Subcutaneous abdominal adipose tissue (tissue), 5 donors: ENCODE measurements at regions not wholly inside any gene's neighbourhood (a gene's known extent, or its start where the extent isn't known, plus 50 kb on each side); places are given as distances from the start of the nearest gene placed in this dataset.

Experiments
- H3K27ac ChIP-seq: one replicate; pipeline ENCODE4 v1.7.0; 2013; ENCODE audit warnings: low read depth, mild to moderate bottlenecking, inconsistent platforms, low read length, moderate library complexity
- H3K27me3 ChIP-seq, 5 donors: one replicate each; pipeline ENCODE4 v1.7.0; 2013; ENCODE audit warnings: low read length in 5 of 5, inconsistent platforms in 1 of 5; ENCODE audit not compliant: control insufficient read depth in 5 of 5, insufficient read depth in 4 of 5
- H3K36me3 ChIP-seq, 5 donors: one replicate each; pipeline ENCODE4 v1.7.0; 2013; ENCODE audit warnings: low read length in 5 of 5; ENCODE audit not compliant: control insufficient read depth in 5 of 5, insufficient read depth in 5 of 5
- H3K4me1 ChIP-seq, 5 donors: one replicate each; pipeline ENCODE4 v1.7.0; 2013; ENCODE audit warnings: low read length in 5 of 5, mild to moderate bottlenecking in 3 of 5, moderate library complexity in 1 of 5; ENCODE audit not compliant: control insufficient read depth in 5 of 5, insufficient read depth in 5 of 5
- H3K4me3 ChIP-seq, 5 donors: one replicate each; pipeline ENCODE4 v1.7.0; 2013; ENCODE audit warnings: low read length in 5 of 5, low read depth in 1 of 5
- H3K9ac ChIP-seq, 5 donors: one replicate each; pipeline ENCODE4 v1.7.0; 2013; ENCODE audit warnings: low read length in 5 of 5, mild to moderate bottlenecking in 4 of 5, moderate library complexity in 3 of 5
- H3K9me3 ChIP-seq, 5 donors: one replicate each; pipeline ENCODE4 v1.7.0; 2013; ENCODE audit warnings: low read length in 5 of 5; ENCODE audit not compliant: control insufficient read depth in 5 of 5
- donor health status: healthy.
- donor health status: healthy.
- donor health status: healthy.
- donor health status: healthy.
- donor health status: healthy.

DNA sequence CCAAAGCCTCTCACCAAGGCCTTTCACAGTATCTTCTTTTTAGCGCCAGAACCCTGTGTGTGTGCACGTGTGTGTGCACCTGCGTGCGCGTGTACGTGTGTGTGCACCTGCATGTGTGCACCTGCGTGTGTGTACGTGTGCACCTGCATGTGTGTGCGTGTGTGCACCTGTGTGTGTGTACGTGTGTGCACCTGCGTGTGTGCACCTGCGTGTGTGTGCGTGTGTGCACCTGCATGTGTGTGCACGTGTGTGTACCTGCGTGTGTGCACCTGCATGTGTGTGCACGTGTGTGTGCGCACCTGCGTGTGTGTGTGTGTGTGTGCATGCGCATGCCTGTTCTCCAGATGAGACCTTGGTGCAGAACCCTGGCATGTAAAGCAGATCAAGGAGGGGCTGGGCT is 131.4 kb upstream of the HDAC4 start:
- Histone ChIP-seq H3K9ac (no peak overlapping the region), H3K27ac (no peak overlapping the region), H3K36me3 (no peaks in the 10 kb centered on the region), H3K27me3 (peaks cover 0 to 16% (median 10%) of the 10 kb centered on the region in 5 donors), H3K4me1 (peaks cover 0 to 20% (median 9%) of the 10 kb centered on the region in 5 donors), H3K4me3 (no peak overlapping the region), H3K9me3 (peaks cover 4 to 26% (median 16%) of the 10 kb centered on the region in 5 donors)

DNA sequence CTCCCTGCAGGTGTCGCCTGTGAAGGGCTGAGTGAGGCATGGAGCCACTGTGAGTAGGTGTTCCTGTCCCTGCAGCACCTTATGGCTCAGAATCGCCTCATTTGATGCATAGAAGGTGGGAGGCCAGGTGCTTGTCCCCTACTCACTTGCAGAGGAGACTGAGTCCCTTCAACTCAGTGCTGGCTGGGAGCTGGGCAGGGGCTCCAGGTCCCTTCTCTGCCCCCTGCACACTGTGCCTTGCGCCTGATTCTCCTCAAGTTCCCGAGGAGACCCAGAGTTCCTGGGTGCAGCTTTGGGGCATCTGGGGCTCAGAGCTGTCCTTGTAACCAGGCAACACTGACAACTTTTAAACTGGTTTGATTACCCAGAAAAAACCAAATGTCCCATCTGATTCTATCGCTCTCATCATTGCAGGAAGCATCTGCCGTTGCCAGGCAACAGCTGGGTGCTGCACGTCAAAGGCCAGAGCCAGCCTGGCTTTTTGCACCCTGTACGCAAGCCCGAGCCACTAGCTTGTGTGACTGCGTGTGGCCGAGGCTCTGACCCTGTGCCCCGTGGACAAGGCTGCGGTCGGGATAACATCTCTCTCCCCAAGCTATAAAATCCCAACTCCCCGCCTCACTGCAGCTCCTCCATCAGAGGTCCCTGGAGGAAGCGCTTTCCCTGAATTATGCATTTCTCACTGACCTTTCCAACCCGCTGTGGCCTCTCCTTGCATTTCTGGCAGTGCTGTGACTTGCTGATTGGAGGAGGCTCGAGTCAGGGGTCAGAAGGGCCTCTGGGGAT is 130.8 kb upstream of the HDAC4 start:
- no peak overlapping the region for H3K4me3 ChIP-seq
- peaks cover 4 to 26% (median 16%) of the 10 kb centered on the region in 5 donors for H3K9me3 ChIP-seq
- peaks cover 0 to 16% (median 10%) of the 10 kb centered on the region in 5 donors for H3K27me3 ChIP-seq
- no peak overlapping the region for H3K9ac ChIP-seq
- peaks cover 0 to 20% (median 9%) of the 10 kb centered on the region in 5 donors for H3K4me1 ChIP-seq
- H3K36me3 ChIP-seq: no peaks in the 10 kb centered on the region
- no peak overlapping the region for H3K27ac ChIP-seq

DNA sequence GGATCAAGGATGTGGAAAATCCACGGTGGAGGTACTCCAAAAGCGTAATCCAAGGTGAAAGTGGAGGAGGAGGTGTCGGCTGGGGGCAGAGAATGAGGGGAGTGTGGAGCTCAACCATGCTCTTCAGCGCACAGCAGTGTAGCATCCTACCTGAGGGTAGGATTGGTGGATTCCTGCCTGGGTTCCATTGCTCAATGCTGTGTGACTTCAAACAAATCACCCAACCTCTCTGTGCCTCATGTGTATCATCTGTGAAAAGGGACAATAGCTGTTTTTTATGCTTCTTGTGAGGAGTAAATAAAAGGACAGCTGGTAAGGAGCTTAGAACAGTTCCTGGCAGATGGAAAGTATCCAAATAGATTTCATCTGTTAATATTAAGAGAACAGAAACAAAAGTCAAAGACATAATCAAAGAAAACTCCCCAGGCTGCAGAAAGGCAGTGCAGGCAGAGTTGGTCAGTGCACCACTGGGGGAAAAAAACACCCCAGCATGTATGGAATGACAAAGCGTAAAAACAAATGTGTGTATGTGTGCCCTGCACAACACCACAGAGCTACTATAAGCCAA is 130.0 kb upstream of the HDAC4 start:
- peaks cover 4 to 26% (median 16%) of the 10 kb centered on the region in 5 donors for H3K9me3 ChIP-seq
- H3K4me3 ChIP-seq: no peak overlapping the region
- peaks cover 0 to 20% (median 10%) of the 10 kb centered on the region in 5 donors for H3K27me3 ChIP-seq
- peaks cover 0 to 20% (median 9%) of the 10 kb centered on the region in 5 donors for H3K4me1 ChIP-seq
- H3K36me3 ChIP-seq: no peaks in the 10 kb centered on the region
- no peak overlapping the region for H3K9ac ChIP-seq
- no peak overlapping the region for H3K27ac ChIP-seq

DNA sequence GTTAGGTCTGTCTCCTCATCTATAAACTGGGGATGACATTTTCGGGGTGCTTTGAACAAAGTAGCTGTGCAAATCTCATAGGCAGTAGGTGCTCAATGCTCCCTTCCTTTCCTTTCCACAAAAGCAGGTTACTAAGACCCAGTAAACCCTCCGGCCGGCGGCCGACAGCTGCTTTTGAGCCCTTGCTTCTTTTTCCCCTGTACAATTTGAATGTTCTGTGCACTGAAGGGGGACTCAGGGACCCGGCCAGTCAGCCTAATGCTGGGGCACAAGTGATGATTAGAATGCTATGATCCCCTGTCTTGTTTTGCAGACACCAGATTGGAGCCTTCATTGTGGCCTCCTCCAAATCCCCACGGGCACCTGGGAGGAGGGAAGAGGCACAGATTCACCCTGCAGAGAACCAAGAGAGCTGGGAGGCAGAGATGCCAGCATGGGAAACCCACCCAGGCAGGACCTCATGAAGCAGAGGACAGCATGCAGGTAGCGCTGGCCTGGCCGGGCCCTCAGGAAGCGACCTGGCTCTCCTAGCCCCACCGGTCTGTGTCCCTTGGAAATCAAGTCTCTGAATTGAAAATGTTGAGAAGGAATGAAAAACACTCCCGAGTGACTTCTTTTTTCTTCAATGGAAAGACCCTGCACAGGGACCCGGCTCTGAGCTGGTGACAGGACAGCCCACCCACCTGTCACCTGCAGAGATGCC is 128.6 kb upstream of the HDAC4 start:
- no peak overlapping the region for H3K27ac ChIP-seq
- H3K4me1 ChIP-seq: peaks cover 0 to 20% (median 9%) of the 10 kb centered on the region in 5 donors
- H3K9me3 ChIP-seq: peaks cover 4 to 19% (median 10%) of the 10 kb centered on the region in 5 donors
- H3K27me3 ChIP-seq: peaks cover 0 to 20% (median 10%) of the 10 kb centered on the region in 5 donors
- H3K4me3 ChIP-seq: no peak overlapping the region
- H3K9ac ChIP-seq: no peak overlapping the region
- no peaks in the 10 kb centered on the region for H3K36me3 ChIP-seq

DNA sequence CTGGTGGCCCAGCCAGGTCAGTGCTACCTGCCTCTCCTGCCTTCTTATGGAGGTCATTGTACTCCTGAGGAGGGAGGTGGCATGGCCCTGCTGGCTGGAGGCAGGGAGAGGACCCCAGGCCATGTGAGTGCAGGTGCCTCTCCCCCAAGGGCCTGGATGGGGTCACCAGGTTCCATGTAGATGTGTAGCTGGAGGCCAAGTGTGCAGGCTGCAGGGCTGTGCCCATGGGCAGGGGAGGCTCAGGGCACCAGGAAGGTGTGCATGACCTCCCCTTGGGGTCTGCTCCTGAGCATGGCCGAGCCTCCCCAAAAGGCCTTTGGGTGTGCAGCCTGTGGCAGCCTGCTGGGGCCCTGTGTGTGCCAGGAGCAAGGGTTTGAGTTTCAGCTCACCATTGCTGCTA is 128.1 kb upstream of the HDAC4 start:
- H3K27ac ChIP-seq: no peak overlapping the region
- no peak overlapping the region for H3K4me3 ChIP-seq
- no peak overlapping the region for H3K9ac ChIP-seq
- no peaks in the 10 kb centered on the region for H3K36me3 ChIP-seq
- peaks cover 4 to 19% (median 9%) of the 10 kb centered on the region in 5 donors for H3K9me3 ChIP-seq
- H3K27me3 ChIP-seq: peaks cover 0 to 20% (median 10%) of the 10 kb centered on the region in 5 donors
- peaks cover 0 to 20% (median 9%) of the 10 kb centered on the region in 5 donors for H3K4me1 ChIP-seq

DNA sequence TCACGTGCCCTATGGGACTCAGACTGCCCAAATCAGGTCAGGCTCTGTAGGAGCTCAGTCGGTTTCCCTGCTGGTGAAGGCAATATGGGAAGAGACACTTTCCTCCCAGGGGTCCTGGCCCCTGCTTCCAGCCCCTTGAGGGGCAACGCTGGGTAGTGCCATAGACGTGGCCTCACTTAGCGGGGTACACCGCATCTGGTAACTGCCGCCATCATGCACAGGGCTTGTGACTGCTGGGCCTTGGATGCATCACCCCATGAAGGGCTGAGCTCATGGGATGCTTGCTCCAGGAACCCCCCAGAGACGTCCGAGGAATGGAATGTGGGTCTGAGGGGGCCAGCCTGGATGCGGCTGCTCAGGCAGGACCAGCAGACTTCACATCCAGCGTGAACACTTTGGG is 127.3 kb upstream of the HDAC4 start:
- no peak overlapping the region for H3K9ac ChIP-seq
- peaks cover 0 to 14% (median 5%) of the 10 kb centered on the region in 5 donors for H3K4me1 ChIP-seq
- H3K9me3 ChIP-seq: peaks cover 4 to 19% (median 9%) of the 10 kb centered on the region in 5 donors
- no peaks in the 10 kb centered on the region for H3K36me3 ChIP-seq
- H3K27ac ChIP-seq: no peak overlapping the region
- H3K4me3 ChIP-seq: no peak overlapping the region
- H3K27me3 ChIP-seq: peaks cover 0 to 17% (median 10%) of the 10 kb centered on the region in 5 donors

DNA sequence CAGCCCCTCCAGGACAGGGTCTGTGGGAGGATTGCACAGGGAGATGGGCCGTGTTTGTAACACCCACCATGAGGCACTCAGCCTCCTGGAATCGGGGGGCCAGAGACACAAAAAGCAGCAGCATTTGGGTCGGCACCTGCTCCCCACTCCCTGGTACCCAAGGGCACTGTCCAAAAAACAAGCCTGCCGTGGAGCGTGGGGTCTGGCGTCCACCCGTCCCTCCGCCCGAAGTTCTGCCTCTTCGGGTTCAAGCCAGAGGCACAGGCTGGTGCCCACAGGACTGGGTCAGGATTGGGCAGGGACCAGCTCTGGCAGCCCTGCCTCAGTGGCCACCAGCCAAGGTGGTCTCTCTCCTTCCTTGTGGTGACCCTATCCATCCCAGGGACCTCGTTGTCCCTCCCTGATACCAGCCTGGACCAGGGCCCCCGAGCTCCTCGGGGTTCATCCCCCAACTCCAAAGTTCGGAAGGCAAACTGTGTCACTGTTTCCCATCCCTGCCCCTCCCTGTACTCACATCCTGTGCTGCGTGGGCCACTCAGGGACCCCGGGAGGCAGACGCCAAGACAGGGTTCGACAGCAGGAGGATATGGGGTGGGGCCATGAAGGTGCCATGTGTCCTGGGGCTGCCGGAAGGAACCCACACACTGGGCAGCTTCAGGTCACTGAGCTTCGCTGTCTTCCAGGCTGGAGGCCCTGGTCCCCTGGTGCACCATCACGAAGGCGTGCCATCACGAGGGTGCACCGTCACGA is 126.0 kb upstream of the HDAC4 start:
- H3K9me3 ChIP-seq: peaks cover 4 to 14% (median 9%) of the 10 kb centered on the region in 5 donors
- no peak overlapping the region for H3K27ac ChIP-seq
- no peak overlapping the region for H3K9ac ChIP-seq
- no peaks in the 10 kb centered on the region for H3K36me3 ChIP-seq
- H3K27me3 ChIP-seq: peaks cover 0 to 12% (median 5%) of the 10 kb centered on the region in 5 donors
- H3K4me3 ChIP-seq: no peak overlapping the region
- H3K4me1 ChIP-seq: peaks cover 0 to 9% (median 6%) of the 10 kb centered on the region in 5 donors

DNA sequence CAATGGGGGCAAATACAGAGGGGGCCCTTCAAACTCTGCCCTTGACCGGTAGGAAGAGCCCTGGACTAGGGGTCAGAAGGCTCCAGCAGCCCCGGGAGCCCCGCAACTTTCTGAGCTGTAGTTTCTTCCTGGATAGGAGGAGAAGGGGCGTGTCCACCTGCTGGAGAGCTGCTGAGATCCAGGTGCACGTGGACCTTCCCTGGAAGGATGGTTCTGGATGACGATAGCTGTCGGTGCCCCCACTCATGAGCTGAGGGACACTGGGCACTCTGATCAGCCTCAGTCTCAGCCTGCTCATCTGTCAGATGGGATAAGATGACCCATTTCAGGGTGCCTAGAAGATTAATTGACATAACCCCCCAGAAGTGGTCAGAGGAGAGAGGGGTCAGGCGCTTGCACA is 125.2 kb upstream of the HDAC4 start:
- Histone ChIP-seq H3K27me3 (peaks cover 0 to 11% (median 0%) of the 10 kb centered on the region in 5 donors), H3K27ac (no peak overlapping the region), H3K9me3 (peaks cover 4 to 9% (median 5%) of the 10 kb centered on the region in 5 donors), H3K4me3 (no peak overlapping the region), H3K9ac (no peak overlapping the region), H3K36me3 (no peaks in the 10 kb centered on the region), H3K4me1 (peaks cover 0 to 12% (median 9%) of the 10 kb centered on the region in 5 donors)

DNA sequence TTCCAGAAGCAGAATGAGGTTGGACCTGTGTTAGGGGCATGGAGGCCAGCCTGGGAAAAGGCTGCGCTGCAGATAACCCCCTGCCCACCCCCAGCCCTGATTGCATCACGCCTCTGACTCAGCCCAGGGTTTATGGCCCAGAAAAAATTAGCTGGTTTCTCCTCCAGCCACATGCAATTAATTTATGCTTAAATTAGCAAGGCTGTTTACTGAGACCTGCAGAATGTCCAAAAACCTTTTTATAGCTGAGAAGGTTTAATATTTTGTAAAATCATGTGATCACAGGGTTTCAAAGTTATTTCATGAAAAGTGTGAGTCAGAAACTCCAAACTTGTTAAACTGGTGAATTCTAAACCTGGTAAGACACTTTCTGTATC is 123.1 kb upstream of the HDAC4 start:
- Histone ChIP-seq H3K4me1 (peaks cover 0 to 12% (median 9%) of the 10 kb centered on the region in 5 donors), H3K9me3 (no peaks in the 10 kb centered on the region), H3K27me3 (peaks cover 0 to 8% (median 0%) of the 10 kb centered on the region in 5 donors), H3K4me3 (no peak overlapping the region), H3K27ac (no peak overlapping the region), H3K36me3 (no peaks in the 10 kb centered on the region), H3K9ac (no peak overlapping the region)
